ENCODE measurements at regions not wholly inside any gene's neighbourhood (a gene's known extent, or its start where the extent isn't known, plus 50 kb on each side); places are given as distances from the start of the nearest gene placed in this dataset.

- peaks cover 0 to 6% (median 4%) of the 10 kb centered on the region in 4 donors for H3K4me1 ChIP-seq (ENCODE audit: control insufficient read depth in 4 of 4, insufficient read depth in 4 of 4, low read length in 3 of 4)
- no peak for DNase-seq (ENCODE audit: low spot score)
- H3K36me3 ChIP-seq (ENCODE audit: control insufficient read depth in 4 of 4, insufficient read depth in 3 of 4, low read depth in 1 of 4, low read length in 3 of 4) = no peaks in the 10 kb centered on the region
- TF ChIP-seq RXRA (IDR thresholded peaks at IDR 0.05) (no peak), RAD21 (IDR thresholded peaks at IDR 0.05) (no peak), HNF4G (IDR thresholded peaks at IDR 0.05) (no peak), HNF4A (conservative IDR thresholded peaks at IDR 0.05) (no peak), FOXA1 (IDR thresholded peaks at IDR 0.05) (no peak), NR2F2 (IDR thresholded peaks at IDR 0.05) (no peak), JUND (IDR thresholded peaks at IDR 0.05) (no peak), YY1 (IDR thresholded peaks at IDR 0.05) (no peak), GABPA (IDR thresholded peaks at IDR 0.05 in 1 of 2, conservative IDR thresholded peaks at IDR 0.05 in 1 of 2) (no peak), TAF1 (conservative IDR thresholded peaks at IDR 0.05) (no peak)
- TF ChIP-seq, protein P1, sequence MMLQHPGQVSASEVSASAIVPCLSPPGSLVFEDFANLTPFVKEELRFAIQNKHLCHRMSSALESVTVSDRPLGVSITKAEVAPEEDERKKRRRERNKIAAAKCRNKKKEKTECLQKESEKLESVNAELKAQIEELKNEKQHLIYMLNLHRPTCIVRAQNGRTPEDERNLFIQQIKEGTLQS (IDR thresholded peaks at IDR 0.05) = no peak
- TF ChIP-seq, protein P2, sequence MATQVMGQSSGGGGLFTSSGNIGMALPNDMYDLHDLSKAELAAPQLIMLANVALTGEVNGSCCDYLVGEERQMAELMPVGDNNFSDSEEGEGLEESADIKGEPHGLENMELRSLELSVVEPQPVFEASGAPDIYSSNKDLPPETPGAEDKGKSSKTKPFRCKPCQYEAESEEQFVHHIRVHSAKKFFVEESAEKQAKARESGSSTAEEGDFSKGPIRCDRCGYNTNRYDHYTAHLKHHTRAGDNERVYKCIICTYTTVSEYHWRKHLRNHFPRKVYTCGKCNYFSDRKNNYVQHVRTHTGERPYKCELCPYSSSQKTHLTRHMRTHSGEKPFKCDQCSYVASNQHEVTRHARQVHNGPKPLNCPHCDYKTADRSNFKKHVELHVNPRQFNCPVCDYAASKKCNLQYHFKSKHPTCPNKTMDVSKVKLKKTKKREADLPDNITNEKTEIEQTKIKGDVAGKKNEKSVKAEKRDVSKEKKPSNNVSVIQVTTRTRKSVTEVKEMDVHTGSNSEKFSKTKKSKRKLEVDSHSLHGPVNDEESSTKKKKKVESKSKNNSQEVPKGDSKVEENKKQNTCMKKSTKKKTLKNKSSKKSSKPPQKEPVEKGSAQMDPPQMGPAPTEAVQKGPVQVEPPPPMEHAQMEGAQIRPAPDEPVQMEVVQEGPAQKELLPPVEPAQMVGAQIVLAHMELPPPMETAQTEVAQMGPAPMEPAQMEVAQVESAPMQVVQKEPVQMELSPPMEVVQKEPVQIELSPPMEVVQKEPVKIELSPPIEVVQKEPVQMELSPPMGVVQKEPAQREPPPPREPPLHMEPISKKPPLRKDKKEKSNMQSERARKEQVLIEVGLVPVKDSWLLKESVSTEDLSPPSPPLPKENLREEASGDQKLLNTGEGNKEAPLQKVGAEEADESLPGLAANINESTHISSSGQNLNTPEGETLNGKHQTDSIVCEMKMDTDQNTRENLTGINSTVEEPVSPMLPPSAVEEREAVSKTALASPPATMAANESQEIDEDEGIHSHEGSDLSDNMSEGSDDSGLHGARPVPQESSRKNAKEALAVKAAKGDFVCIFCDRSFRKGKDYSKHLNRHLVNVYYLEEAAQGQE (IDR thresholded peaks at IDR 0.05) = no peak
- TF ChIP-seq, protein P3, sequence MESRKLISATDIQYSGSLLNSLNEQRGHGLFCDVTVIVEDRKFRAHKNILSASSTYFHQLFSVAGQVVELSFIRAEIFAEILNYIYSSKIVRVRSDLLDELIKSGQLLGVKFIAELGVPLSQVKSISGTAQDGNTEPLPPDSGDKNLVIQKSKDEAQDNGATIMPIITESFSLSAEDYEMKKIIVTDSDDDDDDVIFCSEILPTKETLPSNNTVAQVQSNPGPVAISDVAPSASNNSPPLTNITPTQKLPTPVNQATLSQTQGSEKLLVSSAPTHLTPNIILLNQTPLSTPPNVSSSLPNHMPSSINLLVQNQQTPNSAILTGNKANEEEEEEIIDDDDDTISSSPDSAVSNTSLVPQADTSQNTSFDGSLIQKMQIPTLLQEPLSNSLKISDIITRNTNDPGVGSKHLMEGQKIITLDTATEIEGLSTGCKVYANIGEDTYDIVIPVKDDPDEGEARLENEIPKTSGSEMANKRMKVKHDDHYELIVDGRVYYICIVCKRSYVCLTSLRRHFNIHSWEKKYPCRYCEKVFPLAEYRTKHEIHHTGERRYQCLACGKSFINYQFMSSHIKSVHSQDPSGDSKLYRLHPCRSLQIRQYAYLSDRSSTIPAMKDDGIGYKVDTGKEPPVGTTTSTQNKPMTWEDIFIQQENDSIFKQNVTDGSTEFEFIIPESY (IDR thresholded peaks at IDR 0.05) = no peak
- no peak overlapping the region for H3K9ac ChIP-seq (ENCODE audit: low read depth in 1 of 2, low read length in 2 of 2)
- H3K27me3 ChIP-seq (ENCODE audit: control insufficient read depth in 4 of 4, insufficient read depth in 4 of 4, low read length in 3 of 4) = no peaks in the 10 kb centered on the region
- H3K9me3 ChIP-seq (ENCODE audit: control insufficient read depth in 4 of 4, low read length in 3 of 4) = no peaks in the 10 kb centered on the region
- 77% methylated on average over 7 of the region's 7 CpGs for WGBS
- H3K27ac ChIP-seq (ENCODE audit: low read depth in 1 of 2, low read length in 2 of 2) = peak overlapping the region in 1 of 2 donors; percentile 25
- H3K4me3 ChIP-seq (ENCODE audit: low read depth in 1 of 3, low read length in 3 of 3) = no peak overlapping the region
Measured at GRCh38 chr1:4513685-4514084, 140.7 kb upstream of the AJAP1 start.

DNA sequence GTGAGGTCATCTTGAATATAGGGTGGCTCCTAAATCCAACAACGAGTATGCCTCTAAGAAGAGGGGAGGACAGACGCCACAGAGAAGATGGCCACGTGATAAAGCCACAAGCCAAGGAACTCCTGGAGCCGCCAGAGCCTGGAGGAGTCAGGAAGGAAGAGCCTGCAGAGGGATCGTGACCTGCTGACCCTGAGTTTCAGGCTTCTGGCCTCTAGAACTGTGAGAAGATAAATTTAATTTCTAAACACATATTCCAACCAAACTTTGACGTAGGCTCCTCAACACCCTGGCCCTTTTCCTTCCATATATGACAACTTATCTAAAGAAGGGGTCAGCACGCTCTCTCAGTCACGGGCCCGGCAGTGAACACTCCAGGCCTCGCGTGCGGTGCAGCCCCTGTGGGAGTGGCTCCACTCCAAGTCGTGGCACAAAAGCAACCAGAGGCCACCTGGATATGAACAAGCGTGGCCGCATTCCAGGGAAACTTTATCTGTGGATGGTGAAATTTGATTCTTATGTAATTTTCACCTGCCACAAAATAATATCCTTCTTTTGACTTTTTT lies 138.6 kb upstream of the AJAP1 start:
- no peak for DNase-seq (ENCODE audit: low spot score)
- H3K27me3 ChIP-seq (ENCODE audit: control insufficient read depth in 4 of 4, insufficient read depth in 4 of 4, low read length in 3 of 4) = no peaks in the 10 kb centered on the region
- H3K9ac ChIP-seq (ENCODE audit: low read depth in 1 of 2, low read length in 2 of 2) = no peak overlapping the region
- peak in 1 of 2 donors; percentile 13 for TF ChIP-seq RXRA (IDR thresholded peaks at IDR 0.05)
- TF ChIP-seq NR2F2 (IDR thresholded peaks at IDR 0.05) = peak; percentile 99
- no peak for TF ChIP-seq FOXA1 (IDR thresholded peaks at IDR 0.05)
- TF ChIP-seq RAD21 (IDR thresholded peaks at IDR 0.05) = peak in 1 of 2 donors; percentile 13
- no peaks in the 10 kb centered on the region for H3K9me3 ChIP-seq (ENCODE audit: control insufficient read depth in 4 of 4, low read length in 3 of 4)
- H3K4me3 ChIP-seq (ENCODE audit: low read depth in 1 of 3, low read length in 3 of 3) = no peak overlapping the region
- H3K36me3 ChIP-seq (ENCODE audit: control insufficient read depth in 4 of 4, insufficient read depth in 3 of 4, low read depth in 1 of 4, low read length in 3 of 4) = no peaks in the 10 kb centered on the region
- H3K4me1 ChIP-seq (ENCODE audit: control insufficient read depth in 4 of 4, insufficient read depth in 4 of 4, low read length in 3 of 4) = peaks cover 0 to 6% (median 4%) of the 10 kb centered on the region in 4 donors
- WGBS = 69% methylated on average over 15 of the region's 15 CpGs
- no peak overlapping the region for H3K27ac ChIP-seq (ENCODE audit: low read depth in 1 of 2, low read length in 2 of 2)
